ENCODE measurements at regions not wholly inside any gene's neighbourhood (a gene's known extent, or its start where the extent isn't known, plus 50 kb on each side); places are given as distances from the start of the nearest gene placed in this dataset.

GRCh38 chr11:128174465-128175291 is 412.7 kb downstream of the ETS1 start:
- TF ChIP-seq, protein P1, sequence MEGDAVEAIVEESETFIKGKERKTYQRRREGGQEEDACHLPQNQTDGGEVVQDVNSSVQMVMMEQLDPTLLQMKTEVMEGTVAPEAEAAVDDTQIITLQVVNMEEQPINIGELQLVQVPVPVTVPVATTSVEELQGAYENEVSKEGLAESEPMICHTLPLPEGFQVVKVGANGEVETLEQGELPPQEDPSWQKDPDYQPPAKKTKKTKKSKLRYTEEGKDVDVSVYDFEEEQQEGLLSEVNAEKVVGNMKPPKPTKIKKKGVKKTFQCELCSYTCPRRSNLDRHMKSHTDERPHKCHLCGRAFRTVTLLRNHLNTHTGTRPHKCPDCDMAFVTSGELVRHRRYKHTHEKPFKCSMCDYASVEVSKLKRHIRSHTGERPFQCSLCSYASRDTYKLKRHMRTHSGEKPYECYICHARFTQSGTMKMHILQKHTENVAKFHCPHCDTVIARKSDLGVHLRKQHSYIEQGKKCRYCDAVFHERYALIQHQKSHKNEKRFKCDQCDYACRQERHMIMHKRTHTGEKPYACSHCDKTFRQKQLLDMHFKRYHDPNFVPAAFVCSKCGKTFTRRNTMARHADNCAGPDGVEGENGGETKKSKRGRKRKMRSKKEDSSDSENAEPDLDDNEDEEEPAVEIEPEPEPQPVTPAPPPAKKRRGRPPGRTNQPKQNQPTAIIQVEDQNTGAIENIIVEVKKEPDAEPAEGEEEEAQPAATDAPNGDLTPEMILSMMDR (IDR thresholded peaks at IDR 0.05; ENCODE audit: low read depth, low read length) = no peak
- TF ChIP-seq EZH2phosphoT487 (IDR thresholded peaks at IDR 0.05; ENCODE audit: low read depth) = no peak

All from OCI-LY3 (cell line).